GM13976 (cell line): ENCODE measurements at regions not wholly inside any gene's neighbourhood (a gene's known extent, or its start where the extent isn't known, plus 50 kb on each side); places are given as distances from the start of the nearest gene placed in this dataset.

ENCODE experiments used
- DNase-seq: peaks from one replicate; pipeline ENCODE4 v3.0.0; 2012; ENCODE audit warnings: low spot score
- CTCF ChIP-seq: IDR thresholded peaks from 2 replicates; pipeline ENCODE4 v1.5.1; 2012; ENCODE audit warnings: borderline replicate concordance, mild to moderate bottlenecking; ENCODE audit not compliant: insufficient read depth; ENCODE audit errors: extremely low read depth, missing control alignments, control extremely low read depth
- in situ Hi-C: fragments of 300-500 bp; cut with MboI; formaldehyde crosslinking; loops from one replicate; pipeline ENCODE4 v1.12.0; 2022; ENCODE audit warnings: low sequenced_read_pairs, mixed read lengths, inconsistent platforms; ENCODE audit not compliant: unreplicated experiment

DNA sequence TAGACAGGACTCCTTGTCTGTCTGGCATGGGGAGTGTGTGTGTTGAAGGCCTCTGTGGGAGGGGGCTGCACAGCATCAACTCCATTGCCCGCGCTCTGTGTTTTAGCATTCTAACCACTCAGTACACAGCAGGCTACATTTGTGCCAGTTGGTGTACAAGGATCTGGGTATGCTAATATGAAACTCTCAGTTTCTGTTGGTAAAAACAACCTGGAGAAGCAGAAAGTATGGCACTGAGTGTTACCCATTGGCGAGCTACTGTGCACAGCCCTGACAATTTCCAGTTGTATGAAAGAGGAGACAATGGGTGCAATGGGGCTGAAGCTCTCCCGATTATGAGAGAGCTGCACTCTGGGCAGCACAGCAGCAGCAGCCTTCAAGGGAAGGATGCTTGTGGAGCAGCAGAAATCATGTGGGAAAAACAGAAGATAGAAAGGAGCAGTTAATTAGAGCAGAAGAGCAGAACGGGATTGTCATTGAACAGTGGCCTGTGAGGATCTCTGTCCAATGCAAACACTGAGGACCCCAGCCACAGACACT is 443.6 kb downstream of the CBLN2 start:
- no peak for TF ChIP-seq CTCF
- in situ Hi-C loops, result no loop called here
- DNase-seq, result no peak

- no peak for TF ChIP-seq CTCF
- no peak for DNase-seq
- in situ Hi-C loops, result no loop called here
Observed at GRCh38 chr18:72091369-72091768, 452.8 kb downstream of the CBLN2 start.

DNA sequence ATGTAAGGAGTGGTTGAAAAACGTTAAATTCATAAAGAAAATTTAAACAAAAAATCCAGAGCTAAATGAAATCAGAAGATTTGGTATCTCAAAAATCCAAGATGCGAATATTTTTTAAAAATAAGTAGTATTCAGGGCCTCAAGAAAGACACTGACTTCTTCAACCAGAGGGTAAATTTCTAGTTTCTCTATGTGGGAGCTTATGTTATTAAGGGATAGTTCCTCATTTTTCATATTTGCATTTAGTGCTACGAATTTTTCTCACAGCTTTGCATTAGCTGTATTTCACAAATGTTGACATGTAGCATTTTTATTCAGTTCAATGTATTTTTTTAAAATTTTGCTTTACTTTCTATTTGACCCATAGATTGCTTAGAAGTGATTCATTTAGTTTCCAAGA is 454.7 kb downstream of the CBLN2 start:
- DNase-seq, result no peak
- no peak for TF ChIP-seq CTCF
- in situ Hi-C loops, result no loop called here

DNA sequence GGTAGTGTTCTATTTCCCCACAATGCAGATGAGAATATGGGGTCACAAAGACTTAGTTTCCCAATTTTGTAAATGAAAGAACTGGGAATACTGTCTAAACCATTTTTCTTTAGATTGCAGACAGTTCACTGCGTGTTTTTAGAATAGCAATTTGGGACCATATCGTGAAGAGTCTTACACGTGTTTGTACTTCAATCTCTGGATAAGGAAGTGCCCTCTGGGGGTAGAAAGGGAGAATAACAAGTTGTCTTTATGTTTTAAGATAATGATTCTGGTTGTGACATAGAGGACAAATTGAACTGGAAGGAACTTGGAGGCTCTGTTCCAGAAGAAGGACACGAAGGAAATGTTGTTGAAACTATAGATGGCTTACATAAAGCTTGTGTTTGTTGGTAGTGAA is 457.7 kb downstream of the CBLN2 start:
- in situ Hi-C loops, result no loop called here

GRCh38 chr18:72075040-72075439 is 469.1 kb downstream of the CBLN2 start:
- TF ChIP-seq CTCF, result no peak
- in situ Hi-C loops, result no loop called here
- DNase-seq, result no peak

More for the DNA sequence above, 457.7 kb downstream of the CBLN2 start:
- no peak for DNase-seq
- TF ChIP-seq CTCF, result no peak

DNA sequence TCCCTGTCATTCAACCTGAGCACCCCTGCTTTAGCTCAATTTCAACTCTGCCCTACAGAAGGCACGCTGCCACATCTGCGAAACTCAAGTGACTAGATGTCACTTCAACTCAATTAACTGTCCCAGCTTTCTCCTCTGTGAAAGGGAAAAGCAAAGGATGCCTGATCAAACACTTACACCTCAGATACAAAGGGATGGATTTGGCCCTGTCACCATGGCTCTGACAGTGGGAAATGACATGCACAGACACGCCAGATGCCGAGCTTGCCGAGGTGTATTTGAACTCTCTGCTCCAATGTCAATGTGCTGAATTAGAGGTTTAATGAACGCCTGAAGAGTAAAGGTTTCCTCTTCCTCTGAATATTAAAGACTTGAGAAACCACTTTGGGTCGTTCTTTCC is 481.1 kb downstream of the CBLN2 start:
- in situ Hi-C loops, result no loop called here
- DNase-seq, result no peak
- TF ChIP-seq CTCF, result no peak

DNA sequence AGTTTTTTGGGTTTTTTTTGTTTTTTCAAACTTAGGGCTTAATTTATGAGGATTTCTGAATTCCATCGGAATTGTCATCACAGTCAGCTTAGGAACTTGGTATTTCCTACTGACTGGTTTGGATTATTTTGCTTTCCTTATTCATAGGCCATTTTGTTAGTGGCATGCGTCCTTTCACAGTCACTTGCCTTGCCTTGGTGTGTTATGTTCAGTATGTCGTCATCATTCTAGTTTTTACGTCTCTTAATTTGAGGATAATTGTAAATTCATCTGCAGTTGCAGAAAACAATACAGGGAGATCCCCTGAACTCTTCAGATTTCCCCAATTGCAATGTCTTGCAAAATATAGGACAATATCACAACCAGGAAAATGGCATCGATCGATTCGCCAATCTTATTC is 485.3 kb downstream of the CBLN2 start:
- no peak for TF ChIP-seq CTCF
- in situ Hi-C loops, result no loop called here
- DNase-seq, result no peak
